A673 (cell line): ENCODE measurements at regions not wholly inside any gene's neighbourhood (a gene's known extent, or its start where the extent isn't known, plus 50 kb on each side); places are given as distances from the start of the nearest gene placed in this dataset.

Experiments used
- BruUV-seq: library from RNA; stranded (reverse); fragments of 400-500 nt; replicated peaks from 2 replicates; lab custom pipeline; 2021; lab: Mats Ljungman, UMichigan
- CTCF ChIA-PET: fragments of 300-600 bp; sonication (Branson Sonifier 250); formaldehyde crosslinking; loops from one replicate; lab custom pipeline; 2022; ENCODE audit warnings: antibody characterized with exemption; lab: Charles Lee
- POLR2A ChIA-PET: fragments of 300-600 bp; sonication (Branson Sonifier 250); formaldehyde crosslinking; loops from one replicate; lab custom pipeline; 2022; ENCODE audit warnings: antibody characterized with exemption; ENCODE audit not compliant: low non-redundant PET; lab: Charles Lee
- DNase-seq: peaks from one replicate; pipeline ENCODE4 v3.0.0-alpha.2; 2015; ENCODE audit warnings: low spot score
- H3K27ac ChIP-seq: fragments of 200-600 bp; sonication (generic); 2 replicates; pipeline ENCODE4 v1.5.1; 2016; ENCODE audit warnings: mixed run types, low read depth, mild to moderate bottlenecking, mixed read lengths, antibody characterized with exemption, low read length; ENCODE audit not compliant: poor library complexity, severe bottlenecking
- H3K27me3 ChIP-seq: fragments of 200-600 bp; sonication (generic); replicated peaks from 2 replicates; pipeline ENCODE4 v1.6.1; 2017; ENCODE audit warnings: mixed run types, low read depth, mild to moderate bottlenecking, mixed read lengths, antibody characterized with exemption, low read length; ENCODE audit not compliant: insufficient read depth, poor library complexity
- H3K36me3 ChIP-seq: fragments of 200-600 bp; sonication (generic); 2 replicates; pipeline ENCODE4 v1.6.1; 2016; ENCODE audit warnings: mixed run types, mild to moderate bottlenecking, mixed read lengths, antibody characterized with exemption, low read length; ENCODE audit not compliant: insufficient read depth, poor library complexity, severe bottlenecking
- H3K4me1 ChIP-seq: fragments of 200-600 bp; sonication (generic); 2 replicates; pipeline ENCODE4 v1.6.1; 2017; ENCODE audit warnings: mixed run types, mild to moderate bottlenecking, mixed read lengths, antibody characterized with exemption, low read length; ENCODE audit not compliant: insufficient read depth, poor library complexity, severe bottlenecking
- H3K4me3 ChIP-seq: fragments of 200-600 bp; sonication (generic); 2 replicates; pipeline ENCODE4 v1.5.1; 2016; ENCODE audit warnings: low read depth, mixed run types, mild to moderate bottlenecking, mixed read lengths, low read length; ENCODE audit not compliant: poor library complexity, severe bottlenecking
- H3K9me3 ChIP-seq: fragments of 200-600 bp; sonication (generic); 2 replicates; pipeline ENCODE4 v1.6.1; 2016; ENCODE audit warnings: mixed run types, low read depth, mild to moderate bottlenecking, mixed read lengths, antibody characterized with exemption, low read length; ENCODE audit not compliant: poor library complexity, severe bottlenecking
- EZH2 ChIP-seq: fragments of 200-600 bp; sonication (generic); IDR thresholded peaks from 2 replicates; pipeline ENCODE4 v1.6.1; 2017; ENCODE audit warnings: borderline replicate concordance, low read depth, mild to moderate bottlenecking, mixed read lengths, antibody characterized with exemption, low read length; ENCODE audit not compliant: poor library complexity, severe bottlenecking
- intact Hi-C: fragments of 100-400 bp; cut with micrococcal nuclease; formaldehyde crosslinking; loops from one replicate; pipeline ENCODE4 v1.10.0; 2022; ENCODE audit not compliant: unreplicated experiment
- TF ChIP-seq, protein P1 (sequence below): fragments of 300-800, 200-600 bp; sonication (generic); conservative IDR thresholded peaks from 2 replicates; pipeline ENCODE4 v1.5.1; 2017; ENCODE audit warnings: low read depth, mild to moderate bottlenecking, antibody characterized with exemption, low read length, moderate library complexity, mixed read lengths

GRCh38 chr5:125607018-125607417, 816.2 kb upstream of the GRAMD2B start:
- no TSS peak for BruUV-seq
- no peak overlapping the region for H3K27ac ChIP-seq
- intact Hi-C loops = no loop called here
- no peak for DNase-seq
- POLR2A ChIA-PET = no interaction called here
- no peaks in the 10 kb centered on the region for H3K4me1 ChIP-seq
- no peaks in the 10 kb centered on the region for H3K27me3 ChIP-seq
- H3K36me3 ChIP-seq = no peaks in the 10 kb centered on the region
- TF ChIP-seq, protein P1, sequence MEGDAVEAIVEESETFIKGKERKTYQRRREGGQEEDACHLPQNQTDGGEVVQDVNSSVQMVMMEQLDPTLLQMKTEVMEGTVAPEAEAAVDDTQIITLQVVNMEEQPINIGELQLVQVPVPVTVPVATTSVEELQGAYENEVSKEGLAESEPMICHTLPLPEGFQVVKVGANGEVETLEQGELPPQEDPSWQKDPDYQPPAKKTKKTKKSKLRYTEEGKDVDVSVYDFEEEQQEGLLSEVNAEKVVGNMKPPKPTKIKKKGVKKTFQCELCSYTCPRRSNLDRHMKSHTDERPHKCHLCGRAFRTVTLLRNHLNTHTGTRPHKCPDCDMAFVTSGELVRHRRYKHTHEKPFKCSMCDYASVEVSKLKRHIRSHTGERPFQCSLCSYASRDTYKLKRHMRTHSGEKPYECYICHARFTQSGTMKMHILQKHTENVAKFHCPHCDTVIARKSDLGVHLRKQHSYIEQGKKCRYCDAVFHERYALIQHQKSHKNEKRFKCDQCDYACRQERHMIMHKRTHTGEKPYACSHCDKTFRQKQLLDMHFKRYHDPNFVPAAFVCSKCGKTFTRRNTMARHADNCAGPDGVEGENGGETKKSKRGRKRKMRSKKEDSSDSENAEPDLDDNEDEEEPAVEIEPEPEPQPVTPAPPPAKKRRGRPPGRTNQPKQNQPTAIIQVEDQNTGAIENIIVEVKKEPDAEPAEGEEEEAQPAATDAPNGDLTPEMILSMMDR = no peak
- TF ChIP-seq EZH2 = no peak
- H3K4me3 ChIP-seq = no peak overlapping the region
- CTCF ChIA-PET = no interaction called here
- H3K9me3 ChIP-seq = no peaks in the 10 kb centered on the region

DNA sequence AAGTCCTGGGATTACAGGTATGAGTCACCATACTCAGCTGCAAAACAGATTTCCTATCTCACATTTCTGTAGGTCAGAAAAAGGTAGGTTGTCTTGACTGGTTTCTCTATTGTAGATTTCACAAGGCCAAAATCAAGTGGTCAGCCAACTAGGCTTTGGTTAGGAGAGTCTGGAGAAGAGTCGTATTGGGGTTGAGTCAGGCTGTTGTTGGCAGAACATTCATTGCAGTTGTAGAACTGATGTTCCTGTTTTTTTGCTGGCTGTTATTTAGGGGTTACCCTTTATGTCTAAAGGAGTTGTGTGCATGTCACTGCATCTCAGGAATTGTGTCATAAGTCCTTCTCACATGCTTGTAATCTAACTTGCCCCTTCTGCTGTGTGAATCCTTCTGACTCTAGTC, 814.2 kb upstream of the GRAMD2B start:
- H3K27ac ChIP-seq = no peak overlapping the region
- TF ChIP-seq EZH2 = no peak
- TF ChIP-seq, protein P1 = no peak
- BruUV-seq = no TSS peak
- ChIA-PET CTCF (no interaction called here), POLR2A (no interaction called here)
- no peaks in the 10 kb centered on the region for H3K9me3 ChIP-seq
- no peak overlapping the region for H3K4me3 ChIP-seq
- intact Hi-C loops = no loop called here
- H3K27me3 ChIP-seq = peaks cover 6% of the 10 kb centered on the region
- H3K36me3 ChIP-seq = no peaks in the 10 kb centered on the region
- H3K4me1 ChIP-seq = no peaks in the 10 kb centered on the region
- no peak for DNase-seq

GRCh38 chr5:125610892-125611291, 812.3 kb upstream of the GRAMD2B start:
- Histone ChIP-seq H3K4me3 (no peak overlapping the region), H3K27ac (no peak overlapping the region), H3K4me1 (no peaks in the 10 kb centered on the region), H3K27me3 (peaks cover 6% of the 10 kb centered on the region), H3K9me3 (no peaks in the 10 kb centered on the region), H3K36me3 (no peaks in the 10 kb centered on the region)
- POLR2A ChIA-PET = no interaction called here
- CTCF ChIA-PET = no interaction called here
- no peak for TF ChIP-seq EZH2
- TF ChIP-seq, protein P1 = no peak
- no TSS peak for BruUV-seq
- intact Hi-C loops = no loop called here
- no peak for DNase-seq
